Cardiac muscle cell (in vitro differentiated cells and primary cell): ENCODE measurements at regions not wholly inside any gene's neighbourhood (a gene's known extent, or its start where the extent isn't known, plus 50 kb on each side); places are given as distances from the start of the nearest gene placed in this dataset.

Experiments
- DNase-seq, 2 donors: peaks; one replicate each; pipeline versions ENCODE4 v3.0.0 to v3.0.0-alpha.2; 2010 to 2017; ENCODE audit warnings: low read depth in 1 of 2, low spot score in 1 of 2
- H3K27ac ChIP-seq: fragments of 200-600 bp; sonication (generic); 2 replicates; pipeline ENCODE4 v1.5.1; 2016
- H3K27me3 ChIP-seq: fragments of 200-600 bp; sonication (generic); 2 replicates; pipeline ENCODE4 v1.6.0; 2016; ENCODE audit warnings: control low read depth
- H3K36me3 ChIP-seq: fragments of 200-600 bp; sonication (generic); 2 replicates; pipeline ENCODE4 v1.5.1; 2016; ENCODE audit warnings: control low read depth
- H3K4me1 ChIP-seq: fragments of 200-600 bp; sonication (generic); 2 replicates; pipeline ENCODE4 v1.8.1; 2017; ENCODE audit warnings: low read depth, mild to moderate bottlenecking, mixed run types
- H3K4me3 ChIP-seq: fragments of 200-600 bp; sonication (generic); 2 replicates; pipeline ENCODE4 v1.5.1; 2016; ENCODE audit warnings: mild to moderate bottlenecking
- H3K9me3 ChIP-seq: fragments of 200-600 bp; sonication (generic); 2 replicates; pipeline ENCODE4 v1.5.1; 2017; ENCODE audit warnings: low read depth, mild to moderate bottlenecking, control low read depth
- CTCF ChIP-seq: IDR thresholded peaks from 2 replicates; pipeline ENCODE4 v1.5.1; 2012; ENCODE audit warnings: low read depth, mild to moderate bottlenecking, low read length

GRCh38 chr2:196287523-196287922 is 116.1 kb upstream of the STK17B start:
- TF ChIP-seq CTCF = no peak

GRCh38 chr2:196288006-196288538 is 116.7 kb upstream of the STK17B start:
- no peak for DNase-seq
- no peak overlapping the region for H3K27ac ChIP-seq
- TF ChIP-seq CTCF = no peak
- H3K9me3 ChIP-seq = no peaks in the 10 kb centered on the region
- no peaks in the 10 kb centered on the region for H3K36me3 ChIP-seq
- no peak overlapping the region for H3K4me3 ChIP-seq
- no peaks in the 10 kb centered on the region for H3K27me3 ChIP-seq
- peaks cover 9% of the 10 kb centered on the region for H3K4me1 ChIP-seq

More at GRCh38 chr2:196287523-196287922, 116.1 kb upstream of the STK17B start:
- H3K27ac ChIP-seq = no peak overlapping the region
- peaks cover 9% of the 10 kb centered on the region for H3K4me1 ChIP-seq
- no peak overlapping the region for H3K4me3 ChIP-seq
- H3K36me3 ChIP-seq = no peaks in the 10 kb centered on the region
- no peaks in the 10 kb centered on the region for H3K9me3 ChIP-seq
- no peak for DNase-seq
- H3K27me3 ChIP-seq = no peaks in the 10 kb centered on the region

- H3K27me3 ChIP-seq = no peaks in the 10 kb centered on the region
- no peaks in the 10 kb centered on the region for H3K36me3 ChIP-seq
- H3K4me3 ChIP-seq = no peak overlapping the region
- H3K4me1 ChIP-seq = peaks cover 9% of the 10 kb centered on the region
- TF ChIP-seq CTCF = no peak
- DNase-seq = no peak
- no peak overlapping the region for H3K27ac ChIP-seq
- no peaks in the 10 kb centered on the region for H3K9me3 ChIP-seq
Measured at GRCh38 chr2:196289000-196289399, 117.6 kb upstream of the STK17B start.

- DNase-seq = no peak
- Histone ChIP-seq H3K27me3 (no peaks in the 10 kb centered on the region), H3K4me1 (peaks cover 13% of the 10 kb centered on the region), H3K27ac (no peak overlapping the region), H3K36me3 (no peaks in the 10 kb centered on the region), H3K4me3 (no peak overlapping the region), H3K9me3 (no peaks in the 10 kb centered on the region)
- TF ChIP-seq CTCF = no peak
Measured at GRCh38 chr2:196290136-196290535, 118.8 kb upstream of the STK17B start.

- no peak overlapping the region for H3K4me3 ChIP-seq
- H3K27me3 ChIP-seq = no peaks in the 10 kb centered on the region
- H3K4me1 ChIP-seq = peaks cover 13% of the 10 kb centered on the region
- no peak for TF ChIP-seq CTCF
- no peaks in the 10 kb centered on the region for H3K36me3 ChIP-seq
- DNase-seq = peak in 1 of 2 donors; percentile 14
- no peak overlapping the region for H3K27ac ChIP-seq
- no peaks in the 10 kb centered on the region for H3K9me3 ChIP-seq
Measured at GRCh38 chr2:196290569-196290968, 119.2 kb upstream of the STK17B start.

- no peak for DNase-seq
Measured at GRCh38 chr2:196291426-196291825, 120.0 kb upstream of the STK17B start.

More at GRCh38 chr2:196291426-196291825, 120.0 kb upstream of the STK17B start:
- H3K27me3 ChIP-seq = no peaks in the 10 kb centered on the region
- H3K4me3 ChIP-seq = no peak overlapping the region
- no peak overlapping the region for H3K27ac ChIP-seq
- peaks cover 13% of the 10 kb centered on the region for H3K4me1 ChIP-seq
- no peak for TF ChIP-seq CTCF
- no peaks in the 10 kb centered on the region for H3K9me3 ChIP-seq
- no peaks in the 10 kb centered on the region for H3K36me3 ChIP-seq
